ENCODE measurements at regions not wholly inside any gene's neighbourhood (a gene's known extent, or its start where the extent isn't known, plus 50 kb on each side); places are given as distances from the start of the nearest gene placed in this dataset.

DNA sequence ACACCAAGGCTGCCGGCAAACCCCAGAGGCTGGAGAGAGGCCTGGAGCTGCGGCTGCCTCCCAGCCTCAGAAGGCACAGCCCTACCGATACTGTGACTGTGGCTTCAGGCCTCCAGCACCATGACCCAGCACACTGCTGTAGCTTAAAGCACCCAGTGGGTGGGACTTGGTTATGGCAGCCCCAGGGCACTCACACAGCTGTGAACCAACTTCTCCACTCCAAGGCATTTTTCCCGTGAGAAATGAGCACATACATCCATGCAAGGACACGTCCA is 199.5 kb downstream of the NDUFA10 start:
- FAIRE-seq (no peak), DNase-seq (ENCODE audit: low read depth, low spot score) (no peak)
- Histone ChIP-seq H3K4me2 (ENCODE audit: insufficient read depth, low read length) (no peak overlapping the region), H3K27me3 (ENCODE audit: control insufficient read depth in 2 of 2, insufficient read depth in 2 of 2, low read length in 2 of 2) (no peaks in the 10 kb centered on the region), H3K4me3 (replicated peaks in 1 of 3; ENCODE audit: insufficient read depth in 1 of 3, low read depth in 1 of 3, low read length in 3 of 3) (no peak overlapping the region), H2AFZ (ENCODE audit: low read depth, low read length) (no peak overlapping the region), H3K9me3 (replicated peaks; ENCODE audit: control insufficient read depth, insufficient read depth, low read length) (no peaks in the 10 kb centered on the region), H3K36me3 (ENCODE audit: control insufficient read depth in 2 of 2, extremely low read depth in 1 of 2, insufficient read depth in 2 of 2, low read length in 2 of 2) (no peaks in the 10 kb centered on the region), H4K20me1 (replicated peaks; ENCODE audit: control insufficient read depth, extremely low read depth, insufficient read depth, low read length) (no peaks in the 10 kb centered on the region), H3K79me2 (ENCODE audit: control insufficient read depth, insufficient read depth, low read length) (no peaks in the 10 kb centered on the region), H3K27ac (ENCODE audit: insufficient read depth, low read depth, low read length) (no peak overlapping the region), H3K9ac (replicated peaks; ENCODE audit: extremely low read depth, insufficient read depth, low read length) (no peak overlapping the region), H3K9me1 (replicated peaks; ENCODE audit: control insufficient read depth, extremely low read depth, insufficient read depth, low read length) (no peaks in the 10 kb centered on the region), H3K4me1 (ENCODE audit: control insufficient read depth, extremely low read depth, insufficient read depth, low read length) (peaks cover 7% of the 10 kb centered on the region)
- CTCF ChIA-PET = no interaction called here
- TF ChIP-seq GATA2 (IDR thresholded peaks at IDR 0.05; ENCODE audit: insufficient read depth, insufficient read length, low read depth, low read length) (no peak), MYC (IDR thresholded peaks at IDR 0.05; ENCODE audit: low read depth, low read length) (no peak), POLR2A (IDR thresholded peaks at IDR 0.05; ENCODE audit: low read depth, low read length) (no peak), EZH2 (IDR thresholded peaks at IDR 0.05; ENCODE audit: borderline replicate concordance, low read depth, low read length, severe bottlenecking) (no peak)
- dilution Hi-C loops (cut with MboI; ENCODE audit: extremely low pct_ligation_motif_present, low sequenced_read_pairs) (no loop called here), intact Hi-C loops (cut with micrococcal nuclease) (no loop called here)
- no TSS peak for BruUV-seq (replicated peaks)
- POLR2A ChIA-PET = no interaction called here

- Histone ChIP-seq H3K9me1 (replicated peaks; ENCODE audit: control insufficient read depth, extremely low read depth, insufficient read depth, low read length) (no peaks in the 10 kb centered on the region), H3K79me2 (ENCODE audit: control insufficient read depth, insufficient read depth, low read length) (no peaks in the 10 kb centered on the region), H3K9ac (replicated peaks; ENCODE audit: extremely low read depth, insufficient read depth, low read length) (no peak overlapping the region), H3K4me1 (ENCODE audit: control insufficient read depth, extremely low read depth, insufficient read depth, low read length) (peaks cover 4% of the 10 kb centered on the region), H3K27ac (ENCODE audit: insufficient read depth, low read depth, low read length) (no peak overlapping the region), H3K36me3 (ENCODE audit: control insufficient read depth in 2 of 2, extremely low read depth in 1 of 2, insufficient read depth in 2 of 2, low read length in 2 of 2) (no peaks in the 10 kb centered on the region), H3K27me3 (ENCODE audit: control insufficient read depth in 2 of 2, insufficient read depth in 2 of 2, low read length in 2 of 2) (no peaks in the 10 kb centered on the region), H3K4me3 (replicated peaks in 1 of 3; ENCODE audit: insufficient read depth in 1 of 3, low read depth in 1 of 3, low read length in 3 of 3) (no peak overlapping the region), H3K4me2 (ENCODE audit: insufficient read depth, low read length) (no peak overlapping the region), H2AFZ (ENCODE audit: low read depth, low read length) (no peak overlapping the region), H4K20me1 (replicated peaks; ENCODE audit: control insufficient read depth, extremely low read depth, insufficient read depth, low read length) (no peaks in the 10 kb centered on the region), H3K9me3 (replicated peaks; ENCODE audit: control insufficient read depth, insufficient read depth, low read length) (no peaks in the 10 kb centered on the region)
- no peak for DNase-seq (ENCODE audit: low read depth, low spot score)
- BruUV-seq (replicated peaks) = no TSS peak
- TF ChIP-seq POLR2A (IDR thresholded peaks at IDR 0.05; ENCODE audit: low read depth, low read length) (no peak), GATA2 (IDR thresholded peaks at IDR 0.05; ENCODE audit: insufficient read depth, insufficient read length, low read depth, low read length) (no peak), MYC (IDR thresholded peaks at IDR 0.05; ENCODE audit: low read depth, low read length) (no peak), FOS (IDR thresholded peaks at IDR 0.05; ENCODE audit: borderline replicate concordance, insufficient read depth, low read length) (no peak), EZH2 (IDR thresholded peaks at IDR 0.05; ENCODE audit: borderline replicate concordance, low read depth, low read length, severe bottlenecking) (no peak), MAX (IDR thresholded peaks at IDR 0.05; ENCODE audit: insufficient read depth, insufficient read length) (no peak), POLR2AphosphoS5 (IDR thresholded peaks at IDR 0.05; ENCODE audit: insufficient read depth, low read depth, low read length) (no peak), JUN (IDR thresholded peaks at IDR 0.05; ENCODE audit: borderline replicate concordance, insufficient read depth, insufficient read length, low read depth) (no peak)
- TF ChIP-seq, protein P1, sequence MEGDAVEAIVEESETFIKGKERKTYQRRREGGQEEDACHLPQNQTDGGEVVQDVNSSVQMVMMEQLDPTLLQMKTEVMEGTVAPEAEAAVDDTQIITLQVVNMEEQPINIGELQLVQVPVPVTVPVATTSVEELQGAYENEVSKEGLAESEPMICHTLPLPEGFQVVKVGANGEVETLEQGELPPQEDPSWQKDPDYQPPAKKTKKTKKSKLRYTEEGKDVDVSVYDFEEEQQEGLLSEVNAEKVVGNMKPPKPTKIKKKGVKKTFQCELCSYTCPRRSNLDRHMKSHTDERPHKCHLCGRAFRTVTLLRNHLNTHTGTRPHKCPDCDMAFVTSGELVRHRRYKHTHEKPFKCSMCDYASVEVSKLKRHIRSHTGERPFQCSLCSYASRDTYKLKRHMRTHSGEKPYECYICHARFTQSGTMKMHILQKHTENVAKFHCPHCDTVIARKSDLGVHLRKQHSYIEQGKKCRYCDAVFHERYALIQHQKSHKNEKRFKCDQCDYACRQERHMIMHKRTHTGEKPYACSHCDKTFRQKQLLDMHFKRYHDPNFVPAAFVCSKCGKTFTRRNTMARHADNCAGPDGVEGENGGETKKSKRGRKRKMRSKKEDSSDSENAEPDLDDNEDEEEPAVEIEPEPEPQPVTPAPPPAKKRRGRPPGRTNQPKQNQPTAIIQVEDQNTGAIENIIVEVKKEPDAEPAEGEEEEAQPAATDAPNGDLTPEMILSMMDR (IDR thresholded peaks at IDR 0.05; ENCODE audit: extremely low read depth in 1 of 2, insufficient read depth in 1 of 2, low read depth in 1 of 2, low read length in 2 of 2) = no peak
- intact Hi-C loops (cut with micrococcal nuclease) = no loop called here
- no peak for FAIRE-seq
- ChIA-PET POLR2A (no interaction called here), CTCF (no interaction called here)
- dilution Hi-C loops (cut with MboI; ENCODE audit: extremely low pct_ligation_motif_present, low sequenced_read_pairs) = no loop called here
Measured at GRCh38 chr2:239824866-239825704, 200.1 kb downstream of the NDUFA10 start.
